RWPE2 (cell line): ENCODE measurements at regions not wholly inside any gene's neighbourhood (a gene's known extent, or its start where the extent isn't known, plus 50 kb on each side); places are given as distances from the start of the nearest gene placed in this dataset.
A peak's percentile ranks its signal among the peaks of the same experiment; 100 is the strongest.

ENCODE experiments used
- ATAC-seq: fragments of 200-7000 bp; cut with Tn5 transposase; 3 replicates; pipeline ENCODE4 v1.9.1; 2021; ENCODE audit warnings: low read depth
- DNase-seq: peaks from one replicate; pipeline ENCODE4 v3.0.0-alpha.2; 2020; ENCODE audit warnings: low spot score
- H3K27ac ChIP-seq: fragments of 450-650 bp; 2 replicates; pipeline ENCODE4 v1.5.1; 2017; ENCODE audit warnings: mild to moderate bottlenecking; ENCODE audit not compliant: poor library complexity, severe bottlenecking
- H3K27me3 ChIP-seq: fragments of 250-450 bp; sonication (Bioruptor Pico); 2 replicates; pipeline ENCODE4 v1.5.1; 2021; ENCODE audit warnings: mild to moderate bottlenecking, moderate library complexity; ENCODE audit not compliant: insufficient read depth, poor library complexity, severe bottlenecking
- H3K36me3 ChIP-seq: fragments of 250-450 bp; sonication (Bioruptor Pico); 2 replicates; pipeline ENCODE4 v1.5.1; 2020; ENCODE audit warnings: low read depth, mild to moderate bottlenecking, moderate library complexity
- H3K4me1 ChIP-seq: fragments of 250-450 bp; sonication (Bioruptor Pico); 2 replicates; pipeline ENCODE4 v1.5.1; 2021; ENCODE audit warnings: mild to moderate bottlenecking, moderate library complexity; ENCODE audit not compliant: insufficient read depth, poor library complexity, severe bottlenecking
- H3K4me3 ChIP-seq: fragments of 250-450 bp; sonication (Bioruptor Pico); 2 replicates; pipeline ENCODE4 v1.5.1; 2021; ENCODE audit warnings: mild to moderate bottlenecking, moderate library complexity; ENCODE audit not compliant: severe bottlenecking
- H3K9me3 ChIP-seq: fragments of 250-450 bp; sonication (Bioruptor Pico); 2 replicates; pipeline ENCODE4 v1.5.1; 2021; ENCODE audit warnings: mild to moderate bottlenecking, moderate library complexity; ENCODE audit not compliant: severe bottlenecking
- TF ChIP-seq, protein P1 (sequence below): fragments of 450-650 bp; IDR thresholded peaks from one replicate; pipeline ENCODE4 v1.5.1; 2017; ENCODE audit warnings: mild to moderate bottlenecking, moderate library complexity; ENCODE audit not compliant: poor library complexity, severe bottlenecking

DNA sequence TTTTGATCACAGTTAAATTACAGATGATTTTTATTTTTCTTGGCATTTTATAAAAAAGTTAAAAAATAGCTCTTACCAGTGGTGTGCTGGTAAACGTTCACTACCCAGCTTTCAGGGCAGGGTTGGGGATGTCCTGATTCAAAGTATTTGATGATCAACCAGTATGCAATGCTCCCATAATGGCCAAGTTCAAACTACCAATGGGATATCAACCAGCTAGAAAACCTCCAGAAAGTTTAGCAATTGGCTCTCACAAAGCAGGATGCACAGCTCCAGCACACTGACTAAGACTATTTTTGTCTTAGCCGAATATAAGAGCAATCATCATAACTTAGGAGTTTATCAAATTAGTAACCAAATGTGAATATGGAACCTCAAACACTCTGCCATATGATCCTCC, 108.0 kb upstream of the PDE5A start:
- no peaks in the 10 kb centered on the region for H3K27me3 ChIP-seq
- TF ChIP-seq, protein P1, sequence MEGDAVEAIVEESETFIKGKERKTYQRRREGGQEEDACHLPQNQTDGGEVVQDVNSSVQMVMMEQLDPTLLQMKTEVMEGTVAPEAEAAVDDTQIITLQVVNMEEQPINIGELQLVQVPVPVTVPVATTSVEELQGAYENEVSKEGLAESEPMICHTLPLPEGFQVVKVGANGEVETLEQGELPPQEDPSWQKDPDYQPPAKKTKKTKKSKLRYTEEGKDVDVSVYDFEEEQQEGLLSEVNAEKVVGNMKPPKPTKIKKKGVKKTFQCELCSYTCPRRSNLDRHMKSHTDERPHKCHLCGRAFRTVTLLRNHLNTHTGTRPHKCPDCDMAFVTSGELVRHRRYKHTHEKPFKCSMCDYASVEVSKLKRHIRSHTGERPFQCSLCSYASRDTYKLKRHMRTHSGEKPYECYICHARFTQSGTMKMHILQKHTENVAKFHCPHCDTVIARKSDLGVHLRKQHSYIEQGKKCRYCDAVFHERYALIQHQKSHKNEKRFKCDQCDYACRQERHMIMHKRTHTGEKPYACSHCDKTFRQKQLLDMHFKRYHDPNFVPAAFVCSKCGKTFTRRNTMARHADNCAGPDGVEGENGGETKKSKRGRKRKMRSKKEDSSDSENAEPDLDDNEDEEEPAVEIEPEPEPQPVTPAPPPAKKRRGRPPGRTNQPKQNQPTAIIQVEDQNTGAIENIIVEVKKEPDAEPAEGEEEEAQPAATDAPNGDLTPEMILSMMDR, result no peak
- DNase-seq, result no peak
- no peak overlapping the region for H3K27ac ChIP-seq
- H3K4me1 ChIP-seq, result peaks cover 8% of the 10 kb centered on the region
- ATAC-seq, result no peak
- no peaks in the 10 kb centered on the region for H3K36me3 ChIP-seq
- H3K4me3 ChIP-seq, result no peak overlapping the region
- no peaks in the 10 kb centered on the region for H3K9me3 ChIP-seq

DNA sequence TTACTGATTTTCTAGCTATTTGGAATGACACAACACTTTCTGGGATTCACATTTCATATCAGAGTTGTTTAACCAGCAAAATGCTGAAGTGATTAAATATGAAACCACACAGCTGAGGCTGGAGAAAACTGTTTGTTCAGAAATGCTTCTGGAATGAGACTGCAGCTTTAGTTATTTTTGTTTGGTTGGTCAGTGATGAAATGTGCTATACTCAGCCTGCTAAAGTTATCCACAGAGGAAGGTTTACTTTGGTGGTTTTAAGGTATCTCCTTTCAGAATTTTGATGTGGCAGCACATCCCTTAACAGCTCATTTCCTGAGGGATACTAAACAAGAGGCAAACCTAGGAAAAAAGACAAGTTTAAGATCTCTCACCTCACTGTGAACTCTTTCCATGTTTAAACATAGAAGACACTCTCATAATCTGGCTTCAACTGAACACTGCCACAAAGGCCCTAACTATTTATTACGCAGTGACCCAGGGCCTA, 106.6 kb upstream of the PDE5A start:
- peak; percentile 92 for ATAC-seq
- no peak for DNase-seq

DNA sequence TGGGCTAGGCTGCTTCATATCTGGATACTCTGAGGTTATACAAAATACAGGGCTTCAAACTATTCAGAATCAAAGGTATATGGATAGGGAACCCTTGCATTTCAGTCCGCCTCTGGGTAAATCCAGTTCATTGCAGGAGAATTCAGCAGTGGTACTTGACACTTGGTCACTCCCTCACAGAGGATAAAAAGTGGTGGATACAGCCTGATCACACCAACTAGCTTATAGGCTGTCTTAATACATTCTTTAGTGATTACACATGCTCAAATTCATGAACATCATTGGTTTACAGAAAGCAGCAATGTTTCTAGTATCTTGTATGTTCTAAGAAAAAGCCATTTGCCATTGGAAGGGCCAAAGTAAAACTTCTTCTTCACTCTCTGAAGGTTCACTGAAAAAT, 104.8 kb upstream of the PDE5A start:
- Histone ChIP-seq H3K4me1 (peaks cover 31% of the 10 kb centered on the region), H3K4me3 (no peak overlapping the region), H3K27me3 (no peaks in the 10 kb centered on the region), H3K9me3 (no peaks in the 10 kb centered on the region), H3K27ac (no peak overlapping the region), H3K36me3 (no peaks in the 10 kb centered on the region)
- no peak for DNase-seq
- TF ChIP-seq, protein P1, result no peak
- no peak for ATAC-seq

More for the DNA sequence above, 106.6 kb upstream of the PDE5A start:
- H3K36me3 ChIP-seq, result no peaks in the 10 kb centered on the region
- H3K4me1 ChIP-seq, result peaks cover 16% of the 10 kb centered on the region
- TF ChIP-seq, protein P1, result no peak
- H3K27ac ChIP-seq, result peak overlapping the region; percentile 8
- H3K4me3 ChIP-seq, result no peak overlapping the region
- H3K27me3 ChIP-seq, result no peaks in the 10 kb centered on the region
- H3K9me3 ChIP-seq, result no peaks in the 10 kb centered on the region

DNA sequence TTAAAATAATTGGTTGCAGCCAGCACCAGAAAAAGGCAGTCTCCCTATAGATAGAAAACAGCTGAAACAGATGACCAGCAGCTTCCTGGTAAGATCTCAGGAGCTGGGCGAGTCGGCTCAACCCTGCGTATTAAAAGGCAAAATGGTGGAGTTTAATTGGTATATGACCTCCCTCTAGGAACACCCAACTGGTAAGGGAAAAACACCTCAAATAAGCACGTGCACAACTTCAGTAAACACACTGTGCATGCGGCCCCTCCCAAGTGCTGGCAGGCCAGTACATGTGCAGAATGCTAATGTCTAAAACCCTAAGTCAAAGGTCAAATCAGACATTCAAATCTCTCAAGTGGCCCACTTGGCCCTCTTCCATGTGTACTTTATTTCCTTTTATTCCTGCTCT, 103.2 kb upstream of the PDE5A start:
- Histone ChIP-seq H3K9me3 (no peaks in the 10 kb centered on the region), H3K4me1 (peaks cover 31% of the 10 kb centered on the region), H3K4me3 (no peak overlapping the region), H3K36me3 (no peaks in the 10 kb centered on the region), H3K27me3 (no peaks in the 10 kb centered on the region), H3K27ac (no peak overlapping the region)
- DNase-seq, result no peak
- TF ChIP-seq, protein P1, result no peak
- no peak for ATAC-seq

DNA sequence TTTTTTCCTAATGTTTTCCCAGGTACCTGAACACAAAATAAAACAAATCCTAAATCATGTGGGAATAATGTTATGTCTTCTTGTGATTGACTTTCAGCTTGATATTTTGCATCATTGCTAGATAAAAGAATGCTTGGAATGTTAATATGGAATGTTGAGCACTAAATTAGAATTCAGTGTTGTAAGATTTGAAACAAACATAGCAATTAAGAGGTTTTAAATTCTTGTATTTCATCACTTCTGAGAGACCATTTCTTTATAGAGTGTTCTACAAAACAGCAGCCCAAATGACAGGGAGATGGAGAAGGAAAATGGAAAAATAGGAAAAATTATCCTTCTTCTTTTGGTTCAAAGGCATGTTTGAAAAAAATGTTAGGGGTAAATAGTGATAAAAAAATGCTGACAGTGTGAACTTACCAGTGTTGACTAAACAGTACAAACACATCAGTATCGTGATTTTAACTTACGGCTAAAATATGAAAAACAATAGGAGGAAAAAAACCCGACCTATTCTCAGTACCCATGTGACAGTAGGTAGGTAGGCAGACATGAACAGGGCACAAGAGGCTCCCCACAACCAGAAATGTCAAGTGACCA, 102.6 kb upstream of the PDE5A start:
- Histone ChIP-seq H3K4me1 (peaks cover 31% of the 10 kb centered on the region), H3K27me3 (no peaks in the 10 kb centered on the region), H3K9me3 (no peaks in the 10 kb centered on the region), H3K36me3 (no peaks in the 10 kb centered on the region), H3K4me3 (no peak overlapping the region), H3K27ac (no peak overlapping the region)
- TF ChIP-seq, protein P1, result no peak
- ATAC-seq, result no peak
- DNase-seq, result no peak
